IPS-NIHi7 (cell line): ENCODE measurements at regions not wholly inside any gene's neighbourhood (a gene's known extent, or its start where the extent isn't known, plus 50 kb on each side); places are given as distances from the start of the nearest gene placed in this dataset.

Source experiments
- DNase-seq: peaks from one replicate; pipeline ENCODE4 v3.0.0; 2012; ENCODE audit warnings: mixed read lengths; ENCODE audit errors: extremely low spot score

DNA sequence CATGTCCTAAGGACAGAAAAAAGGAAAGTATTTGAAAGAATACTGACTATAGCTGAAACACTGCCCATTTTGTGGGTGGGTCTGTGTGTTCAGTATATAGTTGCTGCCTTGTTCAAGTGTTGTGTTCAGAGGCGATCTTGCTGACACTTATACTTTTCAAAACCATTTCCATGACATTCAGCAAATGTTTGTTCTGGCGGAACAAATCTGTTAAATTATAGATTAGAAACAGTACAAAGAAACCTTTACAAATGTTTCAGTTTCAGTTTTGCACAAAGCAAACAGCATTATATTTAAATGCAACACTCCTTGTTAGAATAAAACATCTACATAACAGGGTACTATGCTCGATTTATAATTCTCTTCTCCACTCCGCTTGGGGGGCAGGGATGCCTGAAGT is 2276.3 kb downstream of the MAT2B start:
- DNase-seq, result no peak

DNA sequence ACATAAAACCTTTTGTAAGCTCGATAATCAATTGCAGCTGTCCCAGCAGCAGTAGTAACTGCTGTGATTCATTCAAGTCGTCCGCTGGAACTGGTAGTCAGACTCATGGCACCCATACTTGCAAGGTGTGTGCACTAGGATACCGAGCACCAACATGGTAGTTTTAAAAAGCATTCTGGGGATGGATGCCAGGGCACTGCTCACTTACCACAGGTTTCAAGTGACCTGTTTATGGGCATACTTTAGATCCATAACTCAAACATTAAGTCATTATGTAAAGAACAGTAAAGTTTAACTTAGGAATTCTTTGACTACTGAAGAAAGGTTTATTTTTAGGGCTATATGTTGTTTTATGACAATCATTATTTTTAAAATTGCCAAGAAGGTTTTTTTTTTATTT is 2277.6 kb downstream of the MAT2B start:
- DNase-seq, result no peak

GRCh38 chr5:165786073-165786472 is 2280.7 kb downstream of the MAT2B start:
- no peak for DNase-seq

DNA sequence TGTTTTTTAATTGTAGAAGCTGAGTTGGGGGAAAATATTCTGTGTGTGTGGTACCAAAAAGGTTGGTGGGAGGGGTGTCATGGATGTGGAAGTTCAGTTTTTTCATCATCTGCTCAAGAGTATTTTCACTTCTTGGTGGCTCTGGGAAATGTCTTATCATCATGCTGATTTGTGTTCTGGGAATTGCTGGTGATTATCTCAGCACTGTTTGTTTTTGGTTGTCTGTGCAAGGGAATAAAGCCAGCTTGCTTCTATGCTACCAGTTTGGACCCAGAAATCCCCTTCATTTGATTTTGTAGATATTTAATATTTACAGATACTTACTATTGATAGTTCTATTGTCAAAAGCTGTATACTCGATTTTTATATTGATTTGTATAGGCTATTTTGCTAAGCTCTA is 2289.7 kb downstream of the MAT2B start:
- no peak for DNase-seq

DNA sequence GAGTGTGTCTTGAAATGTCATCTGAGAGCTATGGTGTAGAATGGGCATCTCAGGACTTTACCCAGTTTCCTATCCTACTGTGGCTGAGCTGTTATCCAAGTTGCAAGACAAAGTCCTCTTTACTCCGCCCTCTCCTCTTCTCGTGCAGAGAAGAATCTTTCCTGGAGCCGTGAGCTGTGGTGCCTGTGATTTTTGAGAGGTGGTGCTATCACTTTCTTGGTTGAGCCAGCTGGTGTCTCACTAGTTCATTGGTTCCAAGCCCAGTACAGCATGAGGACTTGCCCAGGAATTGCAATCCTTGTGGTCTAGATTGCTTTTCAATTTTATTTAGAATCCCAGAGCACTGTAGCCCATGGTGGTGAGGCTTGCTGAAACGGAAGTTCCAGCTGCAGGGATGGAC is 2300.3 kb downstream of the MAT2B start:
- DNase-seq, result peak; percentile 66

- DNase-seq, result no peak
These were observed 2302.9 kb downstream of the MAT2B start for GRCh38 chr5:165808335-165808734.

DNA sequence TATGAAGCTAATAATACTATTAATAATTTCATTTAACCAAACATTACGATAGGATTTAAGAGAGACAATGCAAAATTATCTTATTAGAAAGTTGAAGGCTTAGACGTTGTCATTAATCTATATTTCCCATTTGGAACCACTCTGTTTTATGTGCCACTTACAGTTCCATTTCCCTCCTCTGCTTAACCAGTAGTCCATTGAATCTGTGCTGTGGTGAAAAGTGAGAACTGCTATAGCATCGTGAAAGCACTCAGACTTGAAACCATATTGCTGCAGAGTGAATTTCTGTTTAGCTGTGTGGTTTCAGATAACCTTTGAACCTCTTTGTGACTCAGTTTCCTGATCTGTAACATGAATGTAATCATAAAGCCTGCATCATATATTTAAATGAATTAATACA is 2304.5 kb downstream of the MAT2B start:
- DNase-seq, result no peak

DNA sequence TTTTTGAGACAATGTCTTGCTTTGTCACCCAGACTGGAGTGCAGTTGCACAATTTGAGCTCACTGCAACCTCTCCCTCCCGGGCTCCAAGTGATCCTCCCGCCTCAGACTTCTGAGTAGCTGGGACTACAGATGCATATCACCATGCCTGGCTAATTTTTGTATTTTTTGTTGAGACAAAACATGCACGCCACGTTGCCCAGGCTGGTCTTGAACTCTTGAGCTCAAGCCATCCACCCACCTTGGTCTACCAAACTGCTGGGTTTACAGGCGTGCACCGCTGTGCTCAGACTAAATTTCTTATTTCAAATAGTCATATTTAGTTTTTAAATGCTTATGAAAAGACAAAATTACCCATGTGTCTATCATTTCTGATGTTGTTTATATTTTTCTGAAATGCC is 2324.1 kb downstream of the MAT2B start:
- DNase-seq, result no peak

- DNase-seq, result no peak
These were observed 2329.5 kb downstream of the MAT2B start for GRCh38 chr5:165834891-165835290.

DNA sequence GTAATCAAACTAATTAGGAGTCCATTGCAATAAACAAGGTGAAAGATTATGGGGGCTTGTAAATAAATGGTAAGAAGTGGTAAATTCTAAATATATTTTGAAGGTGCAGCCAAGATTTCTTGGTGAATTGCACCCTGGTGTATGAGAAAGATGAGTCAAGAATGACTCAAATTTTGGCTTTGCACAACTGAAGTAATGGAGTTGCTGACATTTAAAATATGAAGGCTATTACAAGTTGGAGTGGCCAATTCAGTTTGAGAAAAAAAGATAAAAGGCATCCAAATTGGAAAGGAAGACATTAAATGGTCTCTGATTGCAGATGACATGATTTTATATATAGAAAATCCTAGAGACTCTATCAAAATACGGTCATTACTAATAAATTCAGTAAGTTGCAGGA is 2330.6 kb downstream of the MAT2B start:
- no peak for DNase-seq

- DNase-seq, result no peak
These were observed 2331.9 kb downstream of the MAT2B start for GRCh38 chr5:165837286-165837685.

DNA sequence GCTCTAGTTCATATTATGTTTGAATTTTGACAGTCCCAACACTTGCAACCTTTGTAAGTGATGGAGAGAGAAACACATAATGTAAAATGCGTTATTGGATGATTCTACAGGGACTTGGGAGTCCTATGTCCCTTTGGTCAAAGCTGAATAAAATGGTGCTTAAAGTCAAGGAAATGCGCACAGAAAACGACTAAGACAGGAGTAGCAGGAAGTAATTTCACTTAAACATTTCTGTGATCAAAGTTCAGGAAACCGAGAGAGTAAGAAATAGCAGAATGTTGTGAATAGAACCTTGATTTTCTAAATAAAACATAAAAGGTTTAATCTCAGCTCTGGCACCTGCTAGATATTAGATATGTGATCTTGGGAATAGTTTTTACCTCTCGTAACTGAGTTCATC is 2339.2 kb downstream of the MAT2B start:
- no peak for DNase-seq

DNA sequence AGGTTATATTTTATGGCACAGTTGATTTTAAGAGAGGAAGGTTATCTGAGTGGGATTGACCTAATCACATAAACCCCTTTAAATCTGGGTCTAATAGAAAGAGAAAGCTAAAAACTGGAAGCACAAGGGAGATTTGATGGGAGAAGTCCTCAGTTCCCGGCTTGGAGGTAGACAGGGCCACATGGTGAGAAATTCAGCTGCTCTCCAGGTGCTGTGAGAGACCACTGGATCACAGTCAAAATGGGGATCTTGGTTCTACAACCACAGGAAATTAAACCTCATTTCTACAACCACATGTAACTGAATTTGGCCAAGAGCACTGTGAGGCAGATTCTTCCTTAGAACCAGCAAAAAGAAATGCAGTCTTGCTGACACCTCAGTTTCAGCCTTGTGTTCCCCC is 2352.7 kb downstream of the MAT2B start:
- no peak for DNase-seq

- no peak for DNase-seq
These were observed 2353.8 kb downstream of the MAT2B start for GRCh38 chr5:165859251-165859650.

- no peak for DNase-seq
These were observed 2357.8 kb downstream of the MAT2B start for GRCh38 chr5:165863239-165863638.

- DNase-seq, result no peak
These were observed 2365.9 kb downstream of the MAT2B start for GRCh38 chr5:165871291-165871690.

GRCh38 chr5:165874851-165875250 is 2369.4 kb downstream of the MAT2B start:
- DNase-seq, result no peak

DNA sequence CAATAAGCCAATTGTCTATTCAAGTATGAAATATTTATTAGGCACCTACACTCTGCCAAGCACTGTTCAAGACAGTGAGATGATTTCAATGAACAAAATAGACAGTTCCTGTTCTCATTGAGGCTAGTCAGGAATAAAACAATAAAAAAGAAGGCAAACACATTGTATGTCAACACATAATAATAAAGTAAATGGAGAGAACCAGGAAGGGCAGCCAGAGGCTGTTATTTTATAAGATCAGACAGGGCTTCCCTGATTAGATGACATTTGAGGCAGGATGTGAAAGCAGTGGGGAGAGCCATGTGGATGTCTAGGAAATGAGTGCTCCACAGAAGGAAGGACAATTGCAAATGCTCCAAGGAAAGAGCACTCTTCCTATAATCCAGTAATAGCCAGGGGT is 2371.1 kb downstream of the MAT2B start:
- no peak for DNase-seq

DNA sequence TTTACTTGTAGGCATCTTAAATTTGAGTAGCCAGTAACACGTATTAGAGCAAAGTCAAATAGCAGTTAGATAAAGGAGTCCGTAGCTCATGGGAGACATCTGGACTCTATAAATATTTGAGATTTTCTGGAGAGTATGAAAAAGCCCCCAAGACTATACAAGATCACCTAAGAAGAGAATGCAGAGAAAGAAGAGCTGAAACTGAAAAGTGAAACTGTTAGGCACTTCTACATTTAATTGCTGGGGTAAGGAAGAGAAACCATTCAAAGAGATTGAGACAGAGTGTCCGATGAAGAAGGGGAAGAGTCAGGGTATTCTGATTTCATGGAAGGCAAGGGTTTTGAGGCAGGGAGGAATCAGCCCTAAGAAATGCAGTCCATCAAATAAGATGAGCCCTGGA is 2372.1 kb downstream of the MAT2B start:
- no peak for DNase-seq

DNA sequence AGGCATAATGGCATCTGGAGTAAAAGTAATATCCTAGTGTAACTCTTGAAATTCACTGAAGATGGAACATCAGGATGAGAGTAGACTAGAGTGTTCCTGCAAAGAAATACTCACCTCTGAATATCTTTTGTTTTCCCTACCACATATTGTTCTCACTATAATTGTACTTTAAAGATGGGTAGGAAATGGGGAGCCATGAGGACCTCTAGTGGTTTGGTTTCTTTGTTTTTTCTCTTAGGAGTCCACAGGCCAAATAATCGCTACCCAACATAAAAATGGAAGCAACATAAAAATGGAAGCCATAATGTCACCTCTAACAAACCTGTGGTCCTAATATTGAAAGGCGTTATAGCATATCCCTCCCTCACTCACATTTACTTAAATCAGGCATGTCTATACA is 2375.8 kb downstream of the MAT2B start:
- DNase-seq, result peak; percentile 41

DNA sequence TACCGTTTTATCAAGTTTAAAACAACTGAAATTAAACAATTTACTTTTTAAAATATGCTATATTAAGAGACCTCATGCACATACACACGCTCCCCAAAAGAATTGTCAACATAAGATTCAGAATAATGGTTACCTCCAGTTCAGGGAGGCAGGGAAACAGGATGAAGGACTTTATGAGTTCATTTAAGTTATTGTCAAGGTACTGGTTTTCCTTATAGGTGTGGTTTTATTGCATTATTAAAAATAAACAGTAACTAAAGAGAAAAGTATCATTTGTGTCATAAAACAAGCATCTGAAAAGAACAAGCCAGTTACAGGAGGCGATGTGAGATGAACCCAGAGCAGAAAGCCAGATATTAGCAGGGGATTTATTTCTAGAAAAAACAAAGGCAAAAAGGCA is 2376.7 kb downstream of the MAT2B start:
- no peak for DNase-seq

GRCh38 chr5:165885623-165886350 is 2380.4 kb downstream of the MAT2B start:
- DNase-seq, result no peak

GRCh38 chr5:165887147-165887546 is 2381.7 kb downstream of the MAT2B start:
- no peak for DNase-seq

- no peak for DNase-seq
These were observed 2387.0 kb downstream of the MAT2B start for GRCh38 chr5:165892383-165892782.
